ENCODE measurements at regions not wholly inside any gene's neighbourhood (a gene's known extent, or its start where the extent isn't known, plus 50 kb on each side); places are given as distances from the start of the nearest gene placed in this dataset.

DNA sequence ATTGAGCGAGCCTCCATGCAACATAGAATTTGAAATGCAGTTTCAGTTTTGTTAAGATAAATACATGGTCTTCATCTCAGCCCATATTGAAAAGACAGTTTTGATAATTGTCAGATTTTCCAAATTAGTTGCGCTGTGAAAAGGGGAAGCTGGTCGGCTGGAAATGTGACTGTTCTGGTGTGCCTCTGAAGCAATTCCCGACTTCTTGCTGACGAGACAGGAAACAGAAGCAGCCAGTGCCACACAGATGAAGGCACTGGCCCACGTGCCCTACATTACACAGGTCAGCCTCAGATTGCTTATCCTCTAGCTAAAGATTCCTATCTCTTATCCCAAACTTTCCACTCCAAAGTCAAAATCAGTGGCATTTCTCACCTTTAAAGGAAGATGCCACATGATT is 214.1 kb upstream of the TLE4 start:
- DNase-seq: no peak

- peak; percentile 73 for DNase-seq
Measured at GRCh38 chr9:79360387-79361347, 211.1 kb upstream of the TLE4 start.

DNA sequence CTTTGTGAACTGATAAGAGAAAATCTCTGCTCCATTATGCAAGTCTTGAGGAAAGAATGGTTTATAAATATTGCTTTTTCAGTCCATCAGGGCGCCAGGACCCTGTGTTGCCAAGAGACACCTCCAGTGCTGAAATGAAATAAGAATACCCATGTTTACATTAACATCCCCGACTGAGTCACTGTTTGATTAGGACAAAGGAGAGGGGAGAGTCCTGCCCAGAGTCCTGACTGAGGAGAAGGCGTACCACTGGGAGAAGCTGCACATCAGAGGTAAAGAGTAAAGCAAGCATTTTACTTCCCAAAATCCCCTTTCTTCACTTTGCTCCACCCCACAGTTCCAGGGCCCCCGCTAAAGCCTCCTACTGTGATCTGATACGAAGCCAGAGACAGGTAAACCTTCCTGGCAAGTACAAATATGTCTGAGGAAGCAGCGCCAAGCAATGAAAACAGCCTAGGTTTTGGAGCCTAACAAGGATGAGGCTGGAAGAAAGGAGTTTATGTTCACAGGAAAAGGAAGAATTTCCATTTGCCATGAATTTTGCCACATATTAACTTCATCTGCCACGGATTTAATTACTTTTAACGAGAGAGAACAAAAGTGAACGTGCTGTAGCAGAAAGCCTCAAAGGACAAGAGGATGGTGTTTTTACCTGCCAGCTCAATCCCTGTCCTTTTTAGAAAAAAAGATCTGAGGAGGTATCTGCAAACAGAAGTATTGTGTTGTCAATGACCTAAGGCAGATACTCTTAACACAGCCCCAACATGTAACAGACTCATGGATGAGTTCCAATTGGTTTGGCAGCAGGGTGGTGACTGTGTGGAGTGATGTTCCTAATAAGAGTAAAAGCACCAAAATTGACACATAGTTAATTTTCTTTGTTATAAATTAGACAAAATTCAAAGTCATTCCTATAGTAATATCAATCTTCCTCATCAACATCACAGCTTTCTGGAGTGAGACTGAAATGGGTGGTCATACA is 209.4 kb upstream of the TLE4 start:
- DNase-seq: peak; percentile 81

DNA sequence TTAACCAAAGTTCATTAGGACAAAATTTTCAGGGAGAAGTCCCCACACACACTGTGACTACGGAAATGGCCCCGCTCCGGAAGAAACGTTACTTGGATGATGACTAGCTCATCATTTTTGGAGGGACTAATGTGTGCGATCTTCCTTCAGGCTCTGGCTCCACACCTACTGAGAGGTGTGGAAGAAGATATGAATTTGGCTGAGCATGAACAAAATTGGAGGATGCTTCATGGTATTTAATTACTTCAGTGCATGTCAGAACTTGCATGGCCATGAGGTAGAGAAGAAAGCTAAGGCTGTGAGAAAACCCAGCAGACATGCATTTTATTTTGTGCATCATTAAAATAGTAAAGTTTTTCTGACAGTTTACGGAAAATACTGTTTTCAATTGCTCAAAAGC is 202.1 kb upstream of the TLE4 start:
- DNase-seq: no peak

- no peak for DNase-seq
Measured at GRCh38 chr9:79371301-79371700, 200.5 kb upstream of the TLE4 start.

DNA sequence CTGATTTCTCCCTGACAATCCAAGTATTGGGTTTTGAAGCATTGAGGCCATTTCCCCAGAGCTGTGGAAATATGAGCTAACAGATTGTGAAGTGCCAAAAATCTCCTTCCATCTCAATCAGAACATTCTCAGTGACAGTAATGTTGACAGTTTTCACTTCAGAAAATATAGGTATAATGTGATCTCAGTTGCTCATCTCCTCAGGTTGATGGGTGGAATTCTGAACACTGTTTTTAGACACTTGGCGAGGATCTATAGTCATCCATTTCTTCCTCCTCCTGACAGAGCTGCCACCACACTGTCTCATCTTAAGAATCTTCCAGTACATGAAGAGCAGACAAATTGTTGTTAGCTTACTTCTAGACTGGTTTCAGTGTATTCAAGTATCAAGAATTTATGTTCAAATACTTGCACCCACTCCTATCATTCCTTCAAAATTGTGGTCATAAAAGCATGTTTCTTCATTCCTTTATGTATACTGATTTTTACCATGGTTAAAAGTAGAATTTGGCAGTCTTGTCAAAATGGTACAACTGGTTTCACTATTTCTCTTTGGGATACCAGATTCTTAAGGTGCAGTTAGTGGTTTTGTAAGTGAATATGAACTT is 199.7 kb upstream of the TLE4 start:
- no peak for DNase-seq

- DNase-seq: no peak
Measured at GRCh38 chr9:79377339-79377855, 194.4 kb upstream of the TLE4 start.

DNA sequence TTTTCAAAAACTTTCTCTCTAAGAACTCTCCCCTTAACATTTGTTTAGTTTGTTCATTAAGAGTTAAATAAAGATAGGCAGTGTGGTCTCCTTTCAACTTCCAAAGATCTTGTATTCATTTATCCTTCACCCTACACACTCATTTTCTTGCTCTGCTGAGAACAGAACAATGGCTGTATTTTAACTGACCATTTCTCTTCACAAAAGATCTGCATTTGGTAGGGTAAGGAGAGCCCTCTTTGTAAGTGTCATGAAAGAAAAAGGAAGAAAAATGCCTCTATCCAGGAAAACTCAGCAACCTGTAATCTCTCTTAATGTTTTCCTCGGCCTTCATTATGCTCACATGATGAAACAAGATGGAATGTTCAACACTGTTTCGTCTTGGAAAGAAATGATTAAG is 193.7 kb upstream of the TLE4 start:
- no peak for DNase-seq

DNA sequence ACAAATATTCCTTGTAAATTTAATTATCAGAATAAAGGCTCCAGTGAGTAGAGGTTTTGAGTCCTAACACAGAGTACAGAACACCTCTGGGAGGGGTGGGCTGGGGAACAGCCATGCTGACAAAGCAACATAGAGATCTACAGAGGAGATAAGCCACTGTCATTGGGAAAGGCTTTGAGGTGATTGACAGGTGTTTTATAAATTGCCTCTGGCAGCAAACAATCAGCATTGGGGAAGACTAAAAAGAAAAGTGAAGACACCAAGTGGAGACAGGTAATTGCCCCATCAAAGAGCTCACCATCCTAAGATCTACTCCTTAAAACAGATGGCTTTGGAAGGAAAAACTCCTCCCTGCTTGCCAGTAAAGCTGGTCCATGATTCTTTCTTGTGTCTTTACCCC is 189.7 kb upstream of the TLE4 start:
- no peak for DNase-seq

DNA sequence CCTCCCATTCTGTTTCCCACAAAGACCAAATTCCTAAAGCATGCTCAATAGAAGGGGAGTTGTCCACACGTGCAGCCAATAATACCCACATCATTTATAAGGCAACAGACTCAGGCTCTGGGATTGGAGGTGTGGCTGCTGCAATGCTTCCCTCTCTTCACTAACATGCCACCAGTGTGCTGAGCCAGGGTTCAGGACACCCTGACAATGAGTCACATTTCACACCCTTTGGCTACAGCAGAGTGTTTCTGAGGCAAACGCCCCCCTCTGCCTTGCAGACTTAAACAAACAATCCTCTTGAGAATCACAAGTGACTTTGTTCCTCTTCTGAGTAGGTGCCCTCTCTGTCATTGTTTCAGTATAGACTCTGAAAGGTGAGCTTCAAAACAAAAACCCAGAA is 189.3 kb upstream of the TLE4 start:
- no peak for DNase-seq

DNA sequence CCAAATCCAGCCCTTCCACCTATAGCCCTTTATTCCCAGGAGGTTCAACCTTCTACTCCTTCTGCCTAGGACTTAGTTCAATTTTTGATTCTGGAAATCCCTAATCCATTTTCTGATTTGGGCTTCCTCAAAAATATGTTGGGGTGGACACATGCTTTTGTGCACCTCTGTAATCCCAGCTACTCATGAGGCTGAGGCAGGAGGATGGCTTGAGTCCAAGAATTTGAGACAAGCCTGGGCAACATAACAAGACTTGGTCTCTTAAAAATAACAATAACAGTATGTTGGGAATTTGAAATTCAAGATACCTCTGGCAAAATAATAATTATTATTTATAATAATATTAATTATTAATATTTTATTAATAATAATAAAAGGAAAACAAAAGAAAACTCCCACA is 188.7 kb upstream of the TLE4 start:
- no peak for DNase-seq

- no peak for DNase-seq
Measured at GRCh38 chr9:79384091-79384490, 187.7 kb upstream of the TLE4 start.

DNA sequence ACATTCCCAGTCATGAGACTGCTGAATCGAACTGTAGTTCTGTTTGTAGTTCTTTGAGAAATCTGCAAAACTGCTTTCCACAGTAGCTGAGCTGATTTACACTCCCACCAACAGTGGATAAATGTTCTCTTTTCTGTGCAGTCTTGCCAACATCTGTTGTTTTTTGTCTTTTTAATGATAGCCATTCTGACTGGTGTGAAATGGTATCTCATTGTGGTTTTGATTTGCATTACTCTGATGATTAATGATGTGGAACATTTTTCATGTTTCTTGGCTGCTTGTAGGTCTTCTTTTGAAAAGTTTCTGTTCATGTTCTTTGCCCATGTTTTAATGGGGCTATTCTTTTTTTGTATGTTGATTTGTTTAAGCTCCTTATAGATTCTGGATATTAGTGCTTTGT is 187.3 kb upstream of the TLE4 start:
- no peak for DNase-seq

- DNase-seq: no peak
Measured at GRCh38 chr9:79387101-79387835, 184.5 kb upstream of the TLE4 start.

DNA sequence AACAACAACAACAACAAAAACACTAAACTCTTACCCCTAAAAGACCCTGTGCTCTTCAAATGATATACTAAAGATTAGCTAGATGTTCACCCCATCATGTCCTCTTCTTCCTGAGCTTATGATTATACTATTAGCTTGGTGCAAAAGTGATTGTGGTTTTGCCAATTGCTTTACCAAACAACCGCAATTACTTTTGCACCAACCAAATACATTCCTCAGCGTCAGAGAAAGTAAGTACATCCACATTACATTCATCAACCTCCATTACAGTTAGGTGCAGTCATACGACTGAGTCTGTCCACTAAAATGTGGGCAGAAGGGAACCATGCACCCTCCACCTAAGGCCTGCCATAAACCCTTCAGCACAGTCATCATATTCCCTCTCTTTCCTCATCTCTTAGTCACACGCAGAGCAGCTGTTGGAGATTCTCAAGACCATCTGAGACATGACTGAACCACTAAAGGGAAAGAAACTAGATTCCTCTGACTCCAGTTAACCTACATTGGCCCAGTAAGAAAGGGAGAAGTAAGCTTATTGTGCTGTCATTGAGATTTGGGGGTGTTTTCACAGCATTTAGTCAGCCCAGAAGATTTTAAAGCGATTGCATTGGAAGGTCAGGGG is 181.6 kb upstream of the TLE4 start:
- DNase-seq: no peak

DNA sequence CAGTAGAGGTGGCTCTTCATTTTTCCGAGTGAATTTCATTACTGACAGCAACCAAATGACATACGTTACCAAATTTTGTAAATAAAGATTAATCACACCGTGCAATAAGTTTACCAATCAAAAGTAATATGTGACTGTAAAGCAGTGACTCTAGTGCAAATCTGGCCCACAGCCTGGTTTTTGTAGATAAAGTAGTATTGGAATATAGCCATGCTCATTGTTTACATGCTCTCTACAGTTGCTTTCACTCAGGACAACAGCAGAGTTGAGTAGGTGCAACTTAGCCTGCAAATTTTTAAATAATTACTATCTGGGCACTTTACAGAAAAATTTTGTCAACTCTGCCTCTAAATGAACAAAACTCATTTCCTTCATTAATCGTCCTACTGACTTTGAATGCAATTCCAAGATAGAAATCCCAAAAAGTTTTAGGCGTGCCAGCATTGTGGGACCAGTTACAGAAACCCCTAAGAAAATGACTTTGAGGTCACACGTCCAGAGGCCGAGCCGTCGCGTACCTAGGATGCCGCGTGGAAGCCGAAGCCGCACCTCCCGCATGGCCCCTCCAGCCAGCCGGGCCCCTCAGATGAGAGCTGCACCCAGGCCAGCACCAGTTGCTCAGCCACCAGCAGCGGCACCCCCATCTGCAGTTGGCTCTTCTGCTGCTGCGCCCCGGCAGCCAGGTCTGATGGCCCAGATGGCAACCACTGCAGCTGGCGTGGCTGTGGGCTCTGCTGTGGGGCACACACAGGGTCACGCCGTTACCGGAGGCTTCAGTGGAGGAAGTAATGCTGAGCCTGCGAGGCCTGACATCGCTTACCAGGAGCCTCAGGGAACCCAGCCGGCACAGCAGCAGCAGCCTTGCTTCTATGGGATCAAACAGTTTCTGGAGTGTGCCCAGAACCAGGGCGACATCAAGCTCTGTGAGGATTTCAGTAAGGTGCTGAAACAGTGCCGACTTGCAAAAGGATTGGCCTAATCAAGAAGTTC is 180.7 kb upstream of the TLE4 start:
- DNase-seq: no peak

GRCh38 chr9:79395228-79395627 is 176.5 kb upstream of the TLE4 start:
- DNase-seq: no peak

DNA sequence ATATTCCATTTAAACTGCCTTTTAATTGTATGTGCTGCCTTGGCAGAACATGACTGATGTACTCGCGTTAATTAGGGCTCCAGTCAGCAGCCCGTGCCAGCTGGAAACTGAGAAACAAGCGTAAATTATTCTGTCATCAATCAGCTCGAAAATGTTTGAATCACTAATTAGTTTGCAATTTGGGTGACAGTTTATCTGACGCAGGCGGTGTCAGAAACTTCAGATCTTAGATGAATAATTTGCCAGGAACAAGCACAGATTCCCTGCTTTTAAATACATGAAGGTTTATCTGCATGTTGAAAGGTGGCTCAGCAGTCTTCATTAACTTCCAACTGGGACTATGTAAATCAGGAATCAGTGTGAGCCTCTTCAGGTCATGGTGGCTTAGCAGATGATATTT is 176.0 kb upstream of the TLE4 start:
- no peak for DNase-seq

- no peak for DNase-seq
Measured at GRCh38 chr9:79396168-79396567, 175.6 kb upstream of the TLE4 start.

DNA sequence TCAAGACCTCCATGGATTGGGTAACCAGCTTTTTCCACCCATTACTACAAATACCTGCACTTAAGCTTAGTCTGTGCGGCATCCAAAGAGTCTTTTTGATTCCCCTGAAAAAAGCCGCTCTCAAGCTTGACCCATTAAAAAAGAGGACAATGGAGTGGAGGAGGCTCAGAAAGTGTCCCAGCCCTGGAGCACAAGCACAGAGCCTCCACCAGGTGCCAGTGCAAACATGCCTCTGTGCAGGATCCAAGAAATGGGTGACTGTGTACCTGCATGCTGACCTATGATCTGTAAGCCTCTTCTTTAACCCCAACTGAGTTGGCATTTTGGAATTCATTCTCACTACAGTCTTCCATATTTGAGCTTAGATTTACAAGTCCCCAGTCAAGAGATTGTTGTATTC is 168.3 kb upstream of the TLE4 start:
- DNase-seq: no peak

GRCh38 chr9:79408200-79408599 is 163.6 kb upstream of the TLE4 start:
- DNase-seq: no peak
